HL-60 (cell line): ENCODE measurements at regions not wholly inside any gene's neighbourhood (a gene's known extent, or its start where the extent isn't known, plus 50 kb on each side); places are given as distances from the start of the nearest gene placed in this dataset.

ENCODE experiments used
- DNase-seq, 2 experiments: peaks; one replicate each; pipeline ENCODE4 v3.0.0-alpha.2; 2010 to 2020; ENCODE audit warnings: low read depth in 1 of 2, low spot score in 1 of 2
- H3K27ac ChIP-seq: fragments of 250-450 bp; sonication (Bioruptor Pico); replicated peaks from 2 replicates; pipeline ENCODE4 v1.5.1; 2020; ENCODE audit warnings: mild to moderate bottlenecking, moderate library complexity
- H3K27me3 ChIP-seq: fragments of 250-450 bp; sonication (Bioruptor Pico); 2 replicates; pipeline ENCODE4 v1.5.1; 2021; ENCODE audit warnings: mild to moderate bottlenecking, moderate library complexity; ENCODE audit not compliant: insufficient read depth, poor library complexity, severe bottlenecking
- H3K4me3 ChIP-seq: replicated peaks from 2 replicates; pipeline ENCODE4 v1.5.1; 2011; ENCODE audit warnings: mild to moderate bottlenecking, control low read depth, low read length; ENCODE audit not compliant: insufficient read depth
- CTCF ChIP-seq: IDR thresholded peaks from one replicate; pipeline ENCODE4 v1.5.1; 2011; ENCODE audit warnings: low read length, control low read depth, inconsistent platforms; ENCODE audit not compliant: insufficient read depth
- GABPA ChIP-seq: IDR thresholded peaks from 2 replicates; pipeline ENCODE4 v1.6.1; 2012; ENCODE audit warnings: low read depth
- POLR2AphosphoS5 ChIP-seq: IDR thresholded peaks from 2 replicates; pipeline ENCODE4 v1.6.1; 2012; ENCODE audit warnings: low read depth
- REST ChIP-seq: IDR thresholded peaks from 2 replicates; pipeline ENCODE4 v1.6.1; 2012; ENCODE audit warnings: low read depth; ENCODE audit not compliant: insufficient replicate concordance
- SPI1 ChIP-seq: IDR thresholded peaks from 2 replicates; pipeline ENCODE4 v1.6.1; 2012; ENCODE audit warnings: low read depth, mild to moderate bottlenecking, borderline replicate concordance

GRCh38 chrX:39642071-39642470 lies 455.7 kb downstream of the BCOR start:
- H3K27ac ChIP-seq, result no peak overlapping the region
- no peak for DNase-seq
- no peak overlapping the region for H3K4me3 ChIP-seq
- no peaks in the 10 kb centered on the region for H3K27me3 ChIP-seq
- TF ChIP-seq CTCF (no peak), POLR2AphosphoS5 (no peak), SPI1 (no peak), REST (no peak), GABPA (no peak)

- no peaks in the 10 kb centered on the region for H3K27me3 ChIP-seq
- no peak overlapping the region for H3K27ac ChIP-seq
- no peak for TF ChIP-seq GABPA
- TF ChIP-seq CTCF, result no peak
- no peak for TF ChIP-seq REST
- TF ChIP-seq POLR2AphosphoS5, result no peak
- no peak for TF ChIP-seq SPI1
- H3K4me3 ChIP-seq, result no peak overlapping the region
- no peak for DNase-seq
Measured at GRCh38 chrX:39643550-39643949, 454.2 kb downstream of the BCOR start.

GRCh38 chrX:39645178-39645895 lies 452.4 kb downstream of the BCOR start:
- TF ChIP-seq GABPA (no peak), SPI1 (no peak), POLR2AphosphoS5 (no peak), REST (no peak), CTCF (no peak)
- no peak for DNase-seq
- Histone ChIP-seq H3K27ac (no peak overlapping the region), H3K27me3 (no peaks in the 10 kb centered on the region), H3K4me3 (no peak overlapping the region)
